ENCODE measurements at regions not wholly inside any gene's neighbourhood (a gene's known extent, or its start where the extent isn't known, plus 50 kb on each side); places are given as distances from the start of the nearest gene placed in this dataset.

DNA sequence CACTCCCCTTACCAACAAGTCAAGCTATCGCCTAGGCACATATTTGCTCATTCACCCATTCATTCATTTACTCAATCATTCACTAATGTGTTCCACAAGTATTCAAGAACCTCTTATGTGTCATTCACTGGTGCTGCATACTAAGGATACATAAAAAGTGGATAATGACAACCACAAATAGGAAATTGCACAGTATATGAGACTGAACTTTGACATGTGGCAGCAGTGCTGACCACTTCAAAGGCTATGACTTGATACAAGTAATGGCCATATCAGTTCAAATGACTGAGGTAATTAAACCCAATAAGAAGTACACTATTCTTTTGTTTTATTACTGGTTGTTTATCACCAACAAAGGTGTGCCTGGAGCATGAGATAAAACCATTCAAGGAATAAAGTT, 282.5 kb downstream of the KLHL13 start:
- TF ChIP-seq CTCF (IDR thresholded peaks at IDR 0.05) (no peak), POLR2AphosphoS5 (IDR thresholded peaks at IDR 0.05) (no peak), POLR2A (IDR thresholded peaks at IDR 0.05) (no peak)
